Vagina (tissue), 2 donors: ENCODE measurements at regions not wholly inside any gene's neighbourhood (a gene's known extent, or its start where the extent isn't known, plus 50 kb on each side); places are given as distances from the start of the nearest gene placed in this dataset.

Experiments used
- POLR2AphosphoS5 ChIP-seq, 2 donors: sonication (generic); formaldehyde crosslinking; IDR thresholded peaks; one replicate each; pipeline ENCODE4 v1.9.0; 2017; ENCODE audit warnings: antibody characterized with exemption in 2 of 2, mild to moderate bottlenecking in 2 of 2, low read depth in 1 of 2; ENCODE audit not compliant: insufficient read depth in 1 of 2
- TF ChIP-seq, protein P1 (sequence below), 3 experiments: fragments of 450-650 bp in 2 of 3; fragments of 200-600 bp in 1 of 3; sonication (generic) in 1 of 3; IDR thresholded peaks; one replicate each; pipeline ENCODE4 v1.5.1; 2017 to 2019; ENCODE audit warnings: antibody characterized with exemption in 3 of 3, mild to moderate bottlenecking in 2 of 3, moderate library complexity in 2 of 3

DNA sequence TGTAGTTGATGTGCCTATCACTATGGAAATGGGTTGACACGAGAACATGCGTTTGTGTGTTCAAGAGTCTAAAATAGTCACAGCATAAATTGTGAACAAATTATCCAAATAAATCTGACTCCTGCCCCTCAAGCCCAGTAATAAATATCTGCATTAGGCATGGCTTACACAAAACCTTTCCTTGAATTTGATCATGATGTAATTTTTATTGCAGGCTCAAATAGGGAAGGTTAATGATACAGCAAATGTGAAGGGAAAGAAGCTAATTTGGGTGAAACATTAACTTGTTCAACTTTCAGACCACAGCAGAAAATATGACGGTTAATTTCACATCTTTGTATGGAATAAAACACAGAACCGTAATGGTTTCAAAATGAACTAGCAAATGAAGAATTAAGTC, 74.6 kb downstream of the WNT5A start:
- TF ChIP-seq POLR2AphosphoS5 (IDR thresholded peaks at IDR 0.05; ENCODE audit: insufficient read depth in 1 of 2, low read depth in 1 of 2) = no peak
- TF ChIP-seq, protein P1, sequence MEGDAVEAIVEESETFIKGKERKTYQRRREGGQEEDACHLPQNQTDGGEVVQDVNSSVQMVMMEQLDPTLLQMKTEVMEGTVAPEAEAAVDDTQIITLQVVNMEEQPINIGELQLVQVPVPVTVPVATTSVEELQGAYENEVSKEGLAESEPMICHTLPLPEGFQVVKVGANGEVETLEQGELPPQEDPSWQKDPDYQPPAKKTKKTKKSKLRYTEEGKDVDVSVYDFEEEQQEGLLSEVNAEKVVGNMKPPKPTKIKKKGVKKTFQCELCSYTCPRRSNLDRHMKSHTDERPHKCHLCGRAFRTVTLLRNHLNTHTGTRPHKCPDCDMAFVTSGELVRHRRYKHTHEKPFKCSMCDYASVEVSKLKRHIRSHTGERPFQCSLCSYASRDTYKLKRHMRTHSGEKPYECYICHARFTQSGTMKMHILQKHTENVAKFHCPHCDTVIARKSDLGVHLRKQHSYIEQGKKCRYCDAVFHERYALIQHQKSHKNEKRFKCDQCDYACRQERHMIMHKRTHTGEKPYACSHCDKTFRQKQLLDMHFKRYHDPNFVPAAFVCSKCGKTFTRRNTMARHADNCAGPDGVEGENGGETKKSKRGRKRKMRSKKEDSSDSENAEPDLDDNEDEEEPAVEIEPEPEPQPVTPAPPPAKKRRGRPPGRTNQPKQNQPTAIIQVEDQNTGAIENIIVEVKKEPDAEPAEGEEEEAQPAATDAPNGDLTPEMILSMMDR (IDR thresholded peaks at IDR 0.05) = no peak
